SK-N-SH (cell line): ENCODE measurements at regions not wholly inside any gene's neighbourhood (a gene's known extent, or its start where the extent isn't known, plus 50 kb on each side); places are given as distances from the start of the nearest gene placed in this dataset.

Experiments
- CTCF ChIA-PET: fragments of 300-600, 350-600 bp; formaldehyde crosslinking; extraction: SDS; loops from one replicate; lab custom pipeline; 2021; lab: Yijun Ruan, JAX
- POLR2A ChIA-PET: fragments of 350-600 bp; sonication (Branson Sonifier 250); formaldehyde crosslinking; extraction: SDS; loops from one replicate; lab custom pipeline; 2020; ENCODE audit warnings: antibody characterized with exemption, inconsistent platforms; lab: Yijun Ruan, JAX
- DNase-seq: peaks from one replicate; pipeline ENCODE4 v3.0.0; 2012
- H2AFZ ChIP-seq: fragments of 200-600 bp; sonication (generic); 2 replicates; pipeline ENCODE4 v1.8.1; 2016; ENCODE audit warnings: antibody characterized with exemption, mild to moderate bottlenecking, low read depth
- H3F3A ChIP-seq: fragments of 200-600 bp; sonication (generic); replicated peaks from 2 replicates; pipeline ENCODE3; 2016; ENCODE audit warnings: antibody characterized with exemption, mild to moderate bottlenecking; ENCODE audit not compliant: insufficient read depth
- H3K27ac ChIP-seq, 2 experiments: fragments of 200-500 bp in 1 of 2; fragments of 200-600 bp in 1 of 2; sonication (Bioruptor generic) in 1 of 2; sonication (generic), shearing (Covaris generic) in 1 of 2; 2 replicates each; pipeline versions ENCODE4 v1.5.1 to v1.6.1; 2014 to 2016; ENCODE audit warnings: low read depth in 2 of 2, inconsistent platforms in 1 of 2, low read length in 1 of 2, mild to moderate bottlenecking in 1 of 2, mixed read lengths in 1 of 2
- H3K27me3 ChIP-seq: fragments of 200-600 bp; sonication (generic), shearing (Covaris generic); 2 replicates; pipeline ENCODE4 v1.6.1; 2016; ENCODE audit warnings: mixed run types; ENCODE audit not compliant: insufficient read depth
- H3K36me3 ChIP-seq, 2 experiments: fragments of 200-500 bp in 1 of 2; fragments of 200-600 bp in 1 of 2; sonication (Bioruptor generic) in 1 of 2; sonication (generic) in 1 of 2; replicated peaks in 1 of 2; 2 replicates each; pipeline versions ENCODE3 to v1.5.1; 2014 to 2016; ENCODE audit warnings: low read length in 1 of 2, mild to moderate bottlenecking in 1 of 2; ENCODE audit not compliant: insufficient read depth in 2 of 2, control insufficient read depth in 1 of 2
- H3K4me1 ChIP-seq, 2 experiments: fragments of 200-500 bp in 1 of 2; fragments of 200-600 bp in 1 of 2; sonication (Bioruptor generic) in 1 of 2; sonication (generic), shearing (Covaris generic) in 1 of 2; 2 replicates each; pipeline versions ENCODE4 v1.5.1 to v1.6.1; 2014 to 2016; ENCODE audit warnings: low read depth in 1 of 2, low read length in 1 of 2, mixed run types in 1 of 2; ENCODE audit not compliant: insufficient read depth in 2 of 2, control insufficient read depth in 1 of 2
- H3K4me2 ChIP-seq: fragments of 200-600 bp; sonication (generic), shearing (Covaris generic); 2 replicates; pipeline ENCODE4 v1.6.1; 2017; ENCODE audit warnings: mixed run types
- H3K4me3 ChIP-seq, 2 experiments: fragments of 200-500 bp in 1 of 2; fragments of 200-600 bp in 1 of 2; sonication (Bioruptor generic) in 1 of 2; sonication (generic), shearing (Covaris generic) in 1 of 2; 2 replicates each; pipeline versions ENCODE4 v1.5.1 to v1.8.1; 2014 to 2016; ENCODE audit warnings: low read depth in 2 of 2, inconsistent platforms in 1 of 2, low read length in 1 of 2, mild to moderate bottlenecking in 1 of 2, mixed read lengths in 1 of 2, moderate library complexity in 1 of 2
- H3K79me2 ChIP-seq: fragments of 200-600 bp; sonication (generic); 2 replicates; pipeline ENCODE4 v1.8.1; 2017; ENCODE audit warnings: mild to moderate bottlenecking; ENCODE audit not compliant: insufficient read depth
- H3K9ac ChIP-seq: fragments of 200-600 bp; sonication (generic); 2 replicates; pipeline ENCODE4 v1.6.1; 2017; ENCODE audit warnings: mixed run types
- H3K9me2 ChIP-seq: fragments of 200-600 bp; sonication (generic); 2 replicates; pipeline ENCODE4 v1.6.1; 2017; ENCODE audit warnings: mixed run types
- H3K9me3 ChIP-seq: fragments of 200-600 bp; sonication (generic); 2 replicates; pipeline ENCODE4 v1.6.1; 2017; ENCODE audit warnings: mixed run types, mild to moderate bottlenecking, moderate library complexity
- H4K20me1 ChIP-seq: fragments of 200-600 bp; sonication (generic); 2 replicates; pipeline ENCODE4 v1.6.1; 2017; ENCODE audit warnings: mild to moderate bottlenecking, mixed run types; ENCODE audit not compliant: insufficient read depth
- CHD2 ChIP-seq: fragments of 150-350 bp; IDR thresholded peaks from 2 replicates; pipeline ENCODE4 v1.6.1; 2018; ENCODE audit warnings: low read length; ENCODE audit not compliant: partially characterized antibody
- ELF1 ChIP-seq: IDR thresholded peaks from 2 replicates; pipeline ENCODE4 v1.4.0; 2012
- EP300 ChIP-seq, 2 experiments: IDR thresholded peaks; 2 replicates each; pipeline versions ENCODE4 v1.4.0 to v1.6.1; 2012; ENCODE audit warnings: borderline replicate concordance in 1 of 2, low read depth in 1 of 2, low read length in 1 of 2
- EZH2phosphoT487 ChIP-seq: fragments of 200-600 bp; sonication (generic); IDR thresholded peaks from 2 replicates; pipeline ENCODE4 v1.6.1; 2017; ENCODE audit warnings: low read depth, mixed run types, mild to moderate bottlenecking, antibody characterized with exemption, moderate library complexity, borderline replicate concordance
- FOSL2 ChIP-seq: IDR thresholded peaks from 2 replicates; pipeline ENCODE4 v1.4.0; 2012; ENCODE audit warnings: low read depth, mild to moderate bottlenecking, moderate library complexity, borderline replicate concordance
- FOXJ3 ChIP-seq: sonication (generic); formaldehyde crosslinking; IDR thresholded peaks from 2 replicates; pipeline ENCODE4 v1.5.1; 2020; ENCODE audit warnings: mild to moderate bottlenecking, missing genetic modification reagents
- FOXM1 ChIP-seq: IDR thresholded peaks from 2 replicates; pipeline ENCODE4 v1.4.0; 2012; ENCODE audit warnings: low read depth, mild to moderate bottlenecking
- GABPA ChIP-seq: IDR thresholded peaks from 2 replicates; pipeline ENCODE4 v1.4.0; 2012; ENCODE audit warnings: low read depth, mild to moderate bottlenecking
- JUND ChIP-seq: IDR thresholded peaks from 2 replicates; pipeline ENCODE4 v1.4.0; 2012
- MAX ChIP-seq: IDR thresholded peaks from 2 replicates; pipeline ENCODE4 v1.4.0; 2012; ENCODE audit warnings: low read depth
- MEF2A ChIP-seq: IDR thresholded peaks from 2 replicates; pipeline ENCODE4 v1.4.0; 2012; ENCODE audit warnings: low read depth, borderline replicate concordance
- MXI1 ChIP-seq: IDR thresholded peaks from 2 replicates; pipeline ENCODE4 v1.6.1; 2012; ENCODE audit warnings: mild to moderate bottlenecking, low read depth, low read length, improper control_type of control experiment
- PBX3 ChIP-seq: IDR thresholded peaks from 2 replicates; pipeline ENCODE4; 2012
- POLR2AphosphoS5 ChIP-seq: IDR thresholded peaks from 2 replicates; pipeline ENCODE4 v1.6.1; 2012; ENCODE audit warnings: low read depth, low read length
- RAD21 ChIP-seq: IDR thresholded peaks from 2 replicates; pipeline ENCODE4 v1.6.1; 2012; ENCODE audit warnings: mild to moderate bottlenecking, low read length
- REST ChIP-seq: IDR thresholded peaks from 2 replicates; pipeline ENCODE4 v1.6.1; 2012; ENCODE audit warnings: mild to moderate bottlenecking, low read depth, low read length, moderate library complexity
- RFX5 ChIP-seq: IDR thresholded peaks from 2 replicates; pipeline ENCODE4 v1.6.1; 2012; ENCODE audit warnings: mild to moderate bottlenecking, improper control_type of control experiment, low read length
- RXRA ChIP-seq: IDR thresholded peaks from 2 replicates; pipeline ENCODE4 v1.4.0; 2012; ENCODE audit warnings: low read depth, mild to moderate bottlenecking, borderline replicate concordance
- SIN3A ChIP-seq: IDR thresholded peaks from 2 replicates; pipeline ENCODE4 v1.6.1; 2012; ENCODE audit warnings: low read depth, mild to moderate bottlenecking, low read length, moderate library complexity, borderline replicate concordance
- SMC3 ChIP-seq: IDR thresholded peaks from 2 replicates; pipeline ENCODE4 v1.6.1; 2012; ENCODE audit warnings: low read depth, low read length, improper control_type of control experiment
- TAF1 ChIP-seq: IDR thresholded peaks from 2 replicates; pipeline ENCODE4 v1.6.1; 2012; ENCODE audit warnings: low read depth, mild to moderate bottlenecking, low read length, moderate library complexity, borderline replicate concordance
- TCF12 ChIP-seq: IDR thresholded peaks from 2 replicates; pipeline ENCODE4 v1.4.0; 2012
- TEAD4 ChIP-seq: IDR thresholded peaks from 2 replicates; pipeline ENCODE4 v1.4.0; 2012; ENCODE audit warnings: mild to moderate bottlenecking, borderline replicate concordance; ENCODE audit not compliant: insufficient read depth
- USF2 ChIP-seq: fragments of 150-350 bp; IDR thresholded peaks from 2 replicates; pipeline ENCODE4 v1.6.1; 2017; ENCODE audit warnings: antibody characterized with exemption, low read length, low read depth, borderline replicate concordance
- YY1 ChIP-seq: IDR thresholded peaks from 2 replicates; pipeline ENCODE4 v1.4.0; 2012; ENCODE audit warnings: low read depth, mild to moderate bottlenecking
- ZBTB33 ChIP-seq: IDR thresholded peaks from 2 replicates; pipeline ENCODE4 v1.4.0; 2012; ENCODE audit warnings: low read depth, borderline replicate concordance
- WGBS: methylation state at CpG from one replicate; pipeline ENCODE4 v1.1.6; 2017; ENCODE audit warnings: low lambda C conversion rate; 5-methylcytosine and 5-hydroxymethylcytosine counted together

- no peak for TF ChIP-seq MXI1
- peak; percentile 95 for TF ChIP-seq JUND
- no peak for TF ChIP-seq EZH2phosphoT487
- TF ChIP-seq REST = 0 out of 2 replicates have a peak, but pooled peaks have one; percentile 17
- no peak for TF ChIP-seq YY1
- TF ChIP-seq RFX5 = no peak
- no peak for TF ChIP-seq ELF1
- peak; percentile 82 for TF ChIP-seq PBX3
- TF ChIP-seq TEAD4 = peak; percentile 89
- TF ChIP-seq POLR2AphosphoS5 = peak; percentile 68; the same call in 1 of the 2 replicates
- no peak; the same call in 1 of the 2 replicates for TF ChIP-seq MEF2A
- no peak for TF ChIP-seq SIN3A
- TF ChIP-seq FOXJ3 = no peak
- peak; percentile 83 for TF ChIP-seq TCF12
- no peak for TF ChIP-seq MAX
- TF ChIP-seq EP300 (IDR thresholded peaks at IDR 0.05; ENCODE audit: borderline replicate concordance in 1 of 2, low read depth in 1 of 2, low read length in 1 of 2) = peak in 1 of 2 experiments; percentile 87; a peak in 2 of 4 replicates
- TF ChIP-seq, all 33 proteins: peak for 14
Measured at GRCh38 chr5:167699432-167699831, 592.0 kb upstream of the WWC1 start (continued).

- no peaks in the 10 kb centered on the region for H3K9me2 ChIP-seq
- 95% methylated on average over 1 of the region's 1 CpG for WGBS
- no peak overlapping the region for H2AFZ ChIP-seq
- H3K9ac ChIP-seq = no peak overlapping the region
- H3K4me2 ChIP-seq = no peak overlapping the region
- H3K79me2 ChIP-seq = no peaks in the 10 kb centered on the region
- no peak overlapping the region for H3K27ac ChIP-seq
- POLR2A ChIA-PET = no interaction called here
- H3K9me3 ChIP-seq = no peaks in the 10 kb centered on the region
- peaks cover 0 to 31% of the 10 kb centered on the region in 2 experiments; a peak in 3 of 4 replicates for H3K4me1 ChIP-seq
- no peak overlapping the region for H3K4me3 ChIP-seq
- no peaks in the 10 kb centered on the region for H3K27me3 ChIP-seq
- H4K20me1 ChIP-seq = no peaks in the 10 kb centered on the region
- no peaks in the 10 kb centered on the region for H3K36me3 ChIP-seq
- CTCF ChIA-PET = no interaction called here
- H3F3A ChIP-seq = peaks cover 20% of the 10 kb centered on the region
- no peak for DNase-seq
- TF ChIP-seq JUND (no peak), MAX (no peak), RAD21 (no peak), FOXM1 (no peak), ZBTB33 (no peak), EZH2phosphoT487 (no peak), FOXJ3 (no peak), GABPA (no peak), YY1 (no peak), RXRA (no peak), TAF1 (no peak), CHD2 (no peak), FOSL2 (no peak), POLR2AphosphoS5 (no peak), TCF12 (no peak), SMC3 (no peak), USF2 (no peak)
Measured at GRCh38 chr5:167701051-167701450, 590.4 kb upstream of the WWC1 start.
